Uterus (tissue), 2 donors: ENCODE measurements at regions not wholly inside any gene's neighbourhood (a gene's known extent, or its start where the extent isn't known, plus 50 kb on each side); places are given as distances from the start of the nearest gene placed in this dataset.

Experiments
- POLR2A ChIP-seq, 2 donors: fragments of 450-650 bp; IDR thresholded peaks; one replicate each; pipeline ENCODE4 v1.6.1; 2016; ENCODE audit warnings: antibody characterized with exemption in 2 of 2, mild to moderate bottlenecking in 1 of 2, moderate library complexity in 1 of 2
- TF ChIP-seq, protein P1 (sequence below), 4 experiments: fragments of 200-600 bp in 2 of 4; fragments of 450-650 bp in 2 of 4; sonication (generic) in 2 of 4; IDR thresholded peaks; one replicate each; pipeline ENCODE4 v1.5.1; 2016 to 2019; ENCODE audit warnings: antibody characterized with exemption in 4 of 4, mild to moderate bottlenecking in 2 of 4, moderate library complexity in 1 of 4

DNA sequence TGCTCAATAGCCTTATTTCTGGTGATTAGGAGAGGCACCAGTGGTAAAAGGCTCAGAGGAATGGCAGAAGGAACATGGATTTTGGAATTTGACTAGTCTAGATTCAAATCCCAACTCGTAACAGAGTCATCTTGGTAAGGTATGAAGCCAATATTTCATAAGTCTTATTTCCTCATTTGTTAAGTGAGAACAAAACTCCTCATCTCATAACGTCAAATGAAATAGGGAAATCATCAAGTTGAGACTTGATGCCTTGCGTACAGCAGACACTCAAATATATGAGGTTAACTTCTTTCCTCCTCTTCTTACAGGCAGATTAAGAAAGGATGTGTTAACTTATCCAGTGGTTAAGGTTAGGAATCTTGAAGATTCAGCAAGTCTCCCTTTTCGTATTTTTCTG lies 189.2 kb downstream of the DLEU7 start:
- no peak for TF ChIP-seq POLR2A (IDR thresholded peaks at IDR 0.05)
- TF ChIP-seq, protein P1, sequence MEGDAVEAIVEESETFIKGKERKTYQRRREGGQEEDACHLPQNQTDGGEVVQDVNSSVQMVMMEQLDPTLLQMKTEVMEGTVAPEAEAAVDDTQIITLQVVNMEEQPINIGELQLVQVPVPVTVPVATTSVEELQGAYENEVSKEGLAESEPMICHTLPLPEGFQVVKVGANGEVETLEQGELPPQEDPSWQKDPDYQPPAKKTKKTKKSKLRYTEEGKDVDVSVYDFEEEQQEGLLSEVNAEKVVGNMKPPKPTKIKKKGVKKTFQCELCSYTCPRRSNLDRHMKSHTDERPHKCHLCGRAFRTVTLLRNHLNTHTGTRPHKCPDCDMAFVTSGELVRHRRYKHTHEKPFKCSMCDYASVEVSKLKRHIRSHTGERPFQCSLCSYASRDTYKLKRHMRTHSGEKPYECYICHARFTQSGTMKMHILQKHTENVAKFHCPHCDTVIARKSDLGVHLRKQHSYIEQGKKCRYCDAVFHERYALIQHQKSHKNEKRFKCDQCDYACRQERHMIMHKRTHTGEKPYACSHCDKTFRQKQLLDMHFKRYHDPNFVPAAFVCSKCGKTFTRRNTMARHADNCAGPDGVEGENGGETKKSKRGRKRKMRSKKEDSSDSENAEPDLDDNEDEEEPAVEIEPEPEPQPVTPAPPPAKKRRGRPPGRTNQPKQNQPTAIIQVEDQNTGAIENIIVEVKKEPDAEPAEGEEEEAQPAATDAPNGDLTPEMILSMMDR (IDR thresholded peaks at IDR 0.05) = no peak
